Jurkat, Clone E6-1 (cell line): ENCODE measurements at regions not wholly inside any gene's neighbourhood (a gene's known extent, or its start where the extent isn't known, plus 50 kb on each side); places are given as distances from the start of the nearest gene placed in this dataset.
"Not testable (repeated sequence)": the region's sequence is repeated elsewhere in the genome, so short reads cannot be mapped to it uniquely, and the experiment has no call there.

Experiments
- DNase-seq: peaks from one replicate; pipeline ENCODE4 v3.0.0-alpha.2; 2011; ENCODE audit warnings: low read depth, low spot score
- H3K4me3 ChIP-seq: 2 replicates; pipeline ENCODE4 v1.5.1; 2011; ENCODE audit warnings: mild to moderate bottlenecking, low read length, control low read depth, moderate library complexity

GRCh38 chr5:87718224-87718925 is 305.6 kb upstream of the CCNH start:
- not testable (repeated sequence) for DNase-seq, H3K4me3 ChIP-seq

GRCh38 chr5:87717761-87718160 is 305.0 kb upstream of the CCNH start:
- H3K4me3 ChIP-seq = no peak overlapping the region
- no peak for DNase-seq

- H3K4me3 ChIP-seq = no peak overlapping the region
- DNase-seq = no peak
These were observed 293.1 kb upstream of the CCNH start for GRCh38 chr5:87705876-87706275.

GRCh38 chr5:87686975-87687374 is 274.2 kb upstream of the CCNH start:
- DNase-seq = no peak
- H3K4me3 ChIP-seq = no peak overlapping the region

GRCh38 chr5:87686018-87686417 is 273.3 kb upstream of the CCNH start:
- no peak overlapping the region for H3K4me3 ChIP-seq
- DNase-seq = no peak

GRCh38 chr5:87674235-87674634 is 261.5 kb upstream of the CCNH start:
- no peak for DNase-seq
- no peak overlapping the region for H3K4me3 ChIP-seq

- H3K4me3 ChIP-seq = no peak overlapping the region
- no peak for DNase-seq
These were observed 258.4 kb upstream of the CCNH start for GRCh38 chr5:87671146-87671545.

GRCh38 chr5:87665166-87665565 is 252.4 kb upstream of the CCNH start:
- no peak for DNase-seq
- H3K4me3 ChIP-seq = no peak overlapping the region

GRCh38 chr5:87661784-87662566 is 249.2 kb upstream of the CCNH start:
- DNase-seq = no peak
- H3K4me3 ChIP-seq = no peak overlapping the region

GRCh38 chr5:87653242-87653641 is 240.5 kb upstream of the CCNH start:
- H3K4me3 ChIP-seq = no peak overlapping the region

GRCh38 chr5:87650284-87650683 is 237.6 kb upstream of the CCNH start:
- no peak overlapping the region for H3K4me3 ChIP-seq
- DNase-seq = no peak

More at GRCh38 chr5:87653242-87653641, 240.5 kb upstream of the CCNH start:
- no peak for DNase-seq

GRCh38 chr5:87649455-87649854 is 236.7 kb upstream of the CCNH start:
- no peak overlapping the region for H3K4me3 ChIP-seq
- no peak for DNase-seq

GRCh38 chr5:87645224-87645623 is 232.5 kb upstream of the CCNH start:
- no peak for DNase-seq
- H3K4me3 ChIP-seq = no peak overlapping the region

- no peak for DNase-seq
- H3K4me3 ChIP-seq = no peak overlapping the region
These were observed 228.2 kb upstream of the CCNH start for GRCh38 chr5:87640902-87641301.

- H3K4me3 ChIP-seq = no peak overlapping the region
- DNase-seq = no peak
These were observed 214.6 kb upstream of the CCNH start for GRCh38 chr5:87627363-87627762.

- DNase-seq = no peak
These were observed 195.7 kb upstream of the CCNH start for GRCh38 chr5:87608385-87608784.

GRCh38 chr5:87605663-87606062 is 192.9 kb upstream of the CCNH start:
- DNase-seq = no peak
- no peak overlapping the region for H3K4me3 ChIP-seq

More at GRCh38 chr5:87608385-87608784, 195.7 kb upstream of the CCNH start:
- H3K4me3 ChIP-seq = no peak overlapping the region

- no peak overlapping the region for H3K4me3 ChIP-seq
- DNase-seq = no peak
These were observed 187.0 kb upstream of the CCNH start for GRCh38 chr5:87599778-87600177.

GRCh38 chr5:87598460-87598859 is 185.7 kb upstream of the CCNH start:
- H3K4me3 ChIP-seq = no peak overlapping the region
- no peak for DNase-seq

GRCh38 chr5:87594566-87594965 is 181.8 kb upstream of the CCNH start:
- no peak for DNase-seq
- H3K4me3 ChIP-seq = no peak overlapping the region

GRCh38 chr5:87589587-87589986 is 176.9 kb upstream of the CCNH start:
- DNase-seq = no peak
- no peak overlapping the region for H3K4me3 ChIP-seq
